Loucy (cell line): ENCODE measurements at regions not wholly inside any gene's neighbourhood (a gene's known extent, or its start where the extent isn't known, plus 50 kb on each side); places are given as distances from the start of the nearest gene placed in this dataset.

Experiments used
- EZH2phosphoT487 ChIP-seq: fragments of 200-600 bp; IDR thresholded peaks from 2 replicates; pipeline ENCODE4 v1.6.1; 2018; ENCODE audit warnings: antibody characterized with exemption, mild to moderate bottlenecking, moderate library complexity, borderline replicate concordance
- TF ChIP-seq, protein P1 (sequence below): fragments of 200-600 bp; sonication (generic); conservative IDR thresholded peaks from 2 replicates; pipeline ENCODE4 v1.5.1; 2014; ENCODE audit warnings: mild to moderate bottlenecking, antibody characterized with exemption, low read length

DNA sequence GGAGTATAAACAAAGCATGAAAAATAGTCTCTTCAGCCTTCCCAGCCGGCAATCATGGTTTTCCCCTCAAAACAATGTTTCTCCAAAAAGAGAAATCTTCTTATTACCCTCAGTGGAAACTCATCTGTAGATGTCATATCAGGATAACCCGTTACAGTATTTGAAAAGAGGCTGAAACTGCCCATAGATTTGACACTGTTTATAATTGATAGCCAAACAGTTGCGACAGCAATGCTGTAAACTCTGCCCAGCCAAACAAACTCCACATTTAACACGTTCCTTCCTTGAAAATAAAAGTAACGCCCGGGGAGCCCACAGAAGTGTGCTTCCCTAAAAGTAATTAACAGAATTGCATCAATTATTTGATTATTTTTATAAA lies 201.3 kb upstream of the FOXN3 start:
- TF ChIP-seq, protein P1, sequence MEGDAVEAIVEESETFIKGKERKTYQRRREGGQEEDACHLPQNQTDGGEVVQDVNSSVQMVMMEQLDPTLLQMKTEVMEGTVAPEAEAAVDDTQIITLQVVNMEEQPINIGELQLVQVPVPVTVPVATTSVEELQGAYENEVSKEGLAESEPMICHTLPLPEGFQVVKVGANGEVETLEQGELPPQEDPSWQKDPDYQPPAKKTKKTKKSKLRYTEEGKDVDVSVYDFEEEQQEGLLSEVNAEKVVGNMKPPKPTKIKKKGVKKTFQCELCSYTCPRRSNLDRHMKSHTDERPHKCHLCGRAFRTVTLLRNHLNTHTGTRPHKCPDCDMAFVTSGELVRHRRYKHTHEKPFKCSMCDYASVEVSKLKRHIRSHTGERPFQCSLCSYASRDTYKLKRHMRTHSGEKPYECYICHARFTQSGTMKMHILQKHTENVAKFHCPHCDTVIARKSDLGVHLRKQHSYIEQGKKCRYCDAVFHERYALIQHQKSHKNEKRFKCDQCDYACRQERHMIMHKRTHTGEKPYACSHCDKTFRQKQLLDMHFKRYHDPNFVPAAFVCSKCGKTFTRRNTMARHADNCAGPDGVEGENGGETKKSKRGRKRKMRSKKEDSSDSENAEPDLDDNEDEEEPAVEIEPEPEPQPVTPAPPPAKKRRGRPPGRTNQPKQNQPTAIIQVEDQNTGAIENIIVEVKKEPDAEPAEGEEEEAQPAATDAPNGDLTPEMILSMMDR, result no peak
- TF ChIP-seq EZH2phosphoT487, result no peak
